Activated naive CD4-positive, alpha-beta T cell treated with anti-CD3 and anti-CD28 coated beads, Interleukin-2, amount 10 ng/mL, durations not matched to agents 7 days and 5 days (primary cell): ENCODE measurements at regions not wholly inside any gene's neighbourhood (a gene's known extent, or its start where the extent isn't known, plus 50 kb on each side); places are given as distances from the start of the nearest gene placed in this dataset.
A peak's percentile ranks its signal among the peaks of the same experiment; 100 is the strongest.

Source experiments
- CTCF ChIA-PET: fragments of 350-600 bp; sonication (Branson Sonifier 250); formaldehyde crosslinking; loops from one replicate; lab custom pipeline; 2021; ENCODE audit warnings: antibody characterized with exemption; lab: Charles Lee
- DNase-seq: peaks from one replicate; pipeline ENCODE4 v3.0.0-alpha.2; 2020
- H3K27ac Mint-ChIP-seq: one replicate; pipeline ENCODE4 v1.8.0; 2021; ENCODE audit warnings: mild to moderate bottlenecking, moderate library complexity, mixed read lengths
- H3K27me3 Mint-ChIP-seq: one replicate; pipeline ENCODE4 v1.8.0; 2021; ENCODE audit warnings: mild to moderate bottlenecking, mixed read lengths
- H3K36me3 Mint-ChIP-seq: one replicate; pipeline ENCODE4 v1.8.0; 2021; ENCODE audit warnings: mixed read lengths
- H3K4me1 Mint-ChIP-seq: one replicate; pipeline ENCODE4 v1.8.0; 2021; ENCODE audit warnings: mixed read lengths
- H3K4me3 Mint-ChIP-seq: one replicate; pipeline ENCODE4 v1.8.0; 2021; ENCODE audit warnings: mild to moderate bottlenecking, moderate library complexity, mixed read lengths
- H3K9me3 Mint-ChIP-seq: one replicate; pipeline ENCODE4 v1.8.0; 2021; ENCODE audit warnings: mixed read lengths

DNA sequence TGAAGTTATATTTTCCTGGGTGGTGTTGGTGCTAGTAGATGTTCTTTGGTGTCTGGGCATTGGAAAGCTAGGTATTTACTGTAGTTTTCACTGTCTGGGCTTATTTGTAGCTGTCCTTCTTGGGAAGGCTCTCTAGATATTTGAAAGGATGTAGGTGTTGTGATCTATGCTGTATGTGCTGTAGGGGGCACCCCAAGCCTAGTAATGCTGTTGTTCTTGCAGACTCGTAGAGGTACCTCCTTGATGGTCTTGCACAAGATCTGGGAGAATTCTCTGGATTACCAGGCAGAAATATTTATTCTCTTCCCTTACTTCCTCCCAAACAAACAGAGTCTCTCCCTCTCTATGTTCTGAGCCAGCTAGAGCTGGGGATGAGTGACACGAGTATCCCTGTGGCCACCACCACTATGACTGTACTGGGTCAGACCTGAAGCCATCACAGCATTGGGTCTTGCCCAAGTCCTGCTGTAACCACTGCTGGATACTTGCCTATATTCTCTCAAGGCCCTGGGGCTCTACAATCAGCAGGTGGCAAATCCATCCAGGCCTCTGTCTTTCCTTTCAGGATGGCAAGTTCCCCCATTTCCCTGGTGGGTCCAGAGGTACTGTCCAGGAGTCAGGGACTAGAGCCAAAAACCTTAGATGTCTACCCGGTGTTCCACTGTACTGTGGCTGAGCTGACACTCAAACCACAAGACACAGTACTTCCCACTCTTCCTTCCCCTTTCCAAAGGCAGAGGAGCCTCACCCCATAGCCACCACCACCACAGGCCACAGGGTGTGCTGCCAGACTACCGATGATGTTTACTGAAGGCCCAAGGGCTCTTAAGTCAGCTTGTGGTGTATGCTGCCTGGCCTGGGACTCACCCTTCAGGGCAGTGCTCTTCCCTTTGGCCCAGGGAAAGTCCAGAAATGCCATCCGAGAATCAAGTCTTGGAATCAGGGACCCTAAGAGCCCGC lies 195.2 kb upstream of the DPPA4 start:
- peaks cover 3% of the 10 kb centered on the region for H3K27me3 Mint-ChIP-seq
- no peaks in the 10 kb centered on the region for H3K4me1 Mint-ChIP-seq
- no peak overlapping the region for H3K27ac Mint-ChIP-seq
- peak; percentile 55 for DNase-seq
- no peaks in the 10 kb centered on the region for H3K36me3 Mint-ChIP-seq
- CTCF ChIA-PET: interaction anchor here (0.6 to 2.2 kb wide), 2 partner anchors 10 to 782 kb away, joined by 3 to 16 read pairs; no protein-coding TSS in a partner anchor
- H3K9me3 Mint-ChIP-seq: no peaks in the 10 kb centered on the region
- H3K4me3 Mint-ChIP-seq: no peak overlapping the region

- Mint-ChIP-seq H3K27me3 (no peaks in the 10 kb centered on the region), H3K9me3 (peaks cover 2% of the 10 kb centered on the region), H3K27ac (no peak overlapping the region), H3K4me3 (no peak overlapping the region), H3K4me1 (no peaks in the 10 kb centered on the region), H3K36me3 (no peaks in the 10 kb centered on the region)
- no peak for DNase-seq
- CTCF ChIA-PET: no interaction called here
These were observed 208.4 kb upstream of the DPPA4 start for GRCh38 chr3:109545746-109546145.

- no peak overlapping the region for H3K4me3 Mint-ChIP-seq
These were observed 211.0 kb upstream of the DPPA4 start for GRCh38 chr3:109548192-109548938.

DNA sequence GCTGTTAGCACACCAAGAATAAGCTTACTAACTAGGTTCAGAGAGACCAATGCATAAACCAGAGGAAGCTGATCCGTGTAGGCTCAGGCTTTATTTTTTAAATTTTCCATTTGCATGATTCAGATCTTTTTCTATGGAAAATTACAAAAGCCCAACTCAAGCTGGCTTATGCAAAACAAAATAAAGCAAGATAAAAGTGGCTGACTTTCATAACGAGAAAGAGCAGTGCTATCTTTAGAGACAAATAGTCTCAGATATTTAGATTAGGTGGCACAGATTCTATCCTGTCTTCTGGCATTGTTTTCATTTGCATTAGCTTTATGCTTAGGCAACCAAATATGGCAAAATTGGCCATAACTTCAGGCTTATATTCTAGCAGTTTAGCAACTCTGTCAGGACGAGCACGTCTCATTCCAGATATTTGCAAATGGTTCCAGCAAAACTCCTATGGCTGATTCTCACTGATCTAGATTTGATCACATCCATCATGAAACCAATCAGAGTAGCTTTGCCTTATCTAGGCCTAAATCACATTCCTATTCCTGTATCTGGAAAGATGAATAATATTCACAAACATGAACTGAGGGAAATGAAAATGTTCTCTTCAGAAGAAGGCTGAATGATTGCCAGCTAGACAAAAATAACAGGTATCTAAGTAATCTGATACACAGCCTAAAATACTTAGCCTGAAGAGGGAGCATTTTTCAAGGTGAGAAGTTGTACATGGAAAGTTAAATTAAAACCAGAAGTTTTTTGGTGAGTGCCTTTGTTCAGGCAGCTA lies 216.4 kb upstream of the DPPA4 start:
- no peak for DNase-seq
- no peak overlapping the region for H3K4me3 Mint-ChIP-seq
- CTCF ChIA-PET: no interaction called here
- no peaks in the 10 kb centered on the region for H3K4me1 Mint-ChIP-seq
- H3K27me3 Mint-ChIP-seq: no peaks in the 10 kb centered on the region
- H3K9me3 Mint-ChIP-seq: peaks cover 1% of the 10 kb centered on the region
- H3K36me3 Mint-ChIP-seq: no peaks in the 10 kb centered on the region
- H3K27ac Mint-ChIP-seq: no peak overlapping the region

More at GRCh38 chr3:109548192-109548938, 211.0 kb upstream of the DPPA4 start:
- Mint-ChIP-seq H3K36me3 (no peaks in the 10 kb centered on the region), H3K4me1 (no peaks in the 10 kb centered on the region), H3K27ac (no peak overlapping the region), H3K9me3 (no peaks in the 10 kb centered on the region), H3K27me3 (no peaks in the 10 kb centered on the region)
- no peak for DNase-seq
- CTCF ChIA-PET: no interaction called here

DNA sequence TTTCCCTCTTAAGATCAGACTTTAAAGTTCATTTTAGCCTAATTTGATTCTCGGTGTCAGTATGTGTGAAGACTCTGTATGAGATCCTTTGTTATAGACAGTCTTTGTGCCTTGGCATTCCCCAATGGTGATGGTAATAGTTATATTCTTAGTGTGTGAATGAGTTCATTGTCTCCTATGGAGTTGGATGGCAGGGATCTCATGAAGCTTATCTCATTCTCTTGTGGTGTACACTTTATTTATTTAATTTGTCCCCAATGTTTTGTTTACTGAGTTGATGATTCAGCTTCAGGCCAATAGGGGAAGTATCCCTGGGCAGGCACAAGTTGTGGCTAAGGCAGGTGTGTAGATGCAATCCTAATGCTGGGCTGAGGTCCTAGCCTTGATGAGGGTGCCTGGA lies 222.0 kb upstream of the DPPA4 start:
- Mint-ChIP-seq H3K9me3 (peaks cover 1% of the 10 kb centered on the region), H3K4me1 (peaks cover 3% of the 10 kb centered on the region), H3K36me3 (no peaks in the 10 kb centered on the region), H3K27me3 (no peaks in the 10 kb centered on the region), H3K4me3 (no peak overlapping the region), H3K27ac (no peak overlapping the region)
- CTCF ChIA-PET: no interaction called here
- DNase-seq: no peak

DNA sequence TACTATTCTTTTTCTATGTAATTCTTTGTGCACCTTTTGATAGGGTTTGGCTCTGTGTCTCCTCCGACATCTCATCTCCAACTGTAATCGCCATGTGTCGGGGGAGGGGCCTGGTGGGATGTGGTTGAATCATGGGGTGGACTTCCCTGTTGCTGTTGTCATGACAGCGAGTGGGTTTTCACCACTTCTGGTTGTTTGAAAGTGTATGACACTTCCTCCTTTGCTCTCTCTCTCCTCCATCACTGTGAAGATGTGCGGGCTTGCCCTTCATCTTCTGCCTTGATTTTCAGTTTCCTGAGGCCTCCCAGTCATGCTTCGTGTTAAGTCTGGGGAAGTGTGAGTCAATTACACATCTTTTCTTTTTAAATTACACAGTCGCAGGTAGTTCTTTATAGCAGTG lies 225.8 kb upstream of the DPPA4 start:
- H3K36me3 Mint-ChIP-seq: no peaks in the 10 kb centered on the region
- no peak overlapping the region for H3K27ac Mint-ChIP-seq
- H3K9me3 Mint-ChIP-seq: peaks cover under 1% of the 10 kb centered on the region
- H3K27me3 Mint-ChIP-seq: no peaks in the 10 kb centered on the region
- CTCF ChIA-PET: no interaction called here
- H3K4me1 Mint-ChIP-seq: peaks cover 3% of the 10 kb centered on the region
- peak; percentile 34 for DNase-seq
- H3K4me3 Mint-ChIP-seq: no peak overlapping the region

GRCh38 chr3:109569135-109569846 lies 231.9 kb upstream of the DPPA4 start:
- no peak for DNase-seq
- CTCF ChIA-PET: no interaction called here
- Mint-ChIP-seq H3K9me3 (no peaks in the 10 kb centered on the region), H3K27ac (no peak overlapping the region), H3K4me1 (no peaks in the 10 kb centered on the region), H3K4me3 (no peak overlapping the region), H3K36me3 (no peaks in the 10 kb centered on the region), H3K27me3 (no peaks in the 10 kb centered on the region)

DNA sequence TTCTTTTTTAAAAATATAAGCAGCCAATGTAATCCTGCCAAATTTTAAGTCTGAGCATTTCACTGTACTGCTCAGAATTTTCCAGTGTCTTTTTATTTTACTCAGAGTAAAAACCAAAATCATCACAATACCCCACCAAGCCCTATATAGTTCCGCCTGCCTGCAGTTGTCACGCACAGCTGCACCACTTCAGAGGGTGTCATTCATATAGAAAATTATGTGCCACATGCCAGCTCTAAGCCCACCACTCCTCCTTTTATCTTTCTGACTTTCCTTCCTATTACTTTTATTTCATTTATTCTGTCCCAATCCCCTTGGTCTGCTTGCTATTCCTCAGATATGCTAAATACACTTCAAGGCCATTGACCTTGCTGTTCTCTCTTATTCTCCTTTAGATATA lies 233.1 kb upstream of the DPPA4 start:
- H3K27me3 Mint-ChIP-seq: no peaks in the 10 kb centered on the region
- H3K4me3 Mint-ChIP-seq: no peak overlapping the region
- no peaks in the 10 kb centered on the region for H3K36me3 Mint-ChIP-seq
- CTCF ChIA-PET: no interaction called here
- H3K9me3 Mint-ChIP-seq: no peaks in the 10 kb centered on the region
- H3K27ac Mint-ChIP-seq: no peak overlapping the region
- H3K4me1 Mint-ChIP-seq: no peaks in the 10 kb centered on the region
- DNase-seq: no peak

- no peak for DNase-seq
- H3K27ac Mint-ChIP-seq: no peak overlapping the region
- H3K27me3 Mint-ChIP-seq: no peaks in the 10 kb centered on the region
- no peak overlapping the region for H3K4me3 Mint-ChIP-seq
- CTCF ChIA-PET: no interaction called here
- H3K9me3 Mint-ChIP-seq: no peaks in the 10 kb centered on the region
- H3K36me3 Mint-ChIP-seq: no peaks in the 10 kb centered on the region
- H3K4me1 Mint-ChIP-seq: no peaks in the 10 kb centered on the region
These were observed 235.0 kb upstream of the DPPA4 start for GRCh38 chr3:109572301-109572700.

DNA sequence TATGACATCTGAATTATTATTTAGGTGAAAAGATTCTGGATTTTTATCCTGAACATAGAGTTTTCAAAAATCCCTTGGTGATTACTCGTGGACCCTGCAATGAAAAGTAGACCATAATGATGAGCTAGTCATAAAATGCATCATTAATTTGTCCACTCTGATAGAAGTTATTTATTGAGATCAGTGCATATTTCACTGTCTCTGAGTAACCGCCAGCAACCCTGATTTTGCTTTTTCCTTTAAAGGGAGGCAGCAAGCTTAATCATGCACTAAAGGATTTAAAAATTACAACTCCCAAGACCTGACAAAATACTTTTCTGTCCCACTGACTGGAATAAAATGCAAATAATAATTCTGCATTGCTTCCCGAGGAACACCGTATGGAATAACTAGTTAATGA lies 259.6 kb upstream of the DPPA4 start:
- Mint-ChIP-seq H3K36me3 (no peaks in the 10 kb centered on the region), H3K27ac (no peak overlapping the region), H3K9me3 (peaks cover 2% of the 10 kb centered on the region), H3K27me3 (no peaks in the 10 kb centered on the region), H3K4me1 (no peaks in the 10 kb centered on the region), H3K4me3 (no peak overlapping the region)
- CTCF ChIA-PET: no interaction called here
- DNase-seq: no peak

DNA sequence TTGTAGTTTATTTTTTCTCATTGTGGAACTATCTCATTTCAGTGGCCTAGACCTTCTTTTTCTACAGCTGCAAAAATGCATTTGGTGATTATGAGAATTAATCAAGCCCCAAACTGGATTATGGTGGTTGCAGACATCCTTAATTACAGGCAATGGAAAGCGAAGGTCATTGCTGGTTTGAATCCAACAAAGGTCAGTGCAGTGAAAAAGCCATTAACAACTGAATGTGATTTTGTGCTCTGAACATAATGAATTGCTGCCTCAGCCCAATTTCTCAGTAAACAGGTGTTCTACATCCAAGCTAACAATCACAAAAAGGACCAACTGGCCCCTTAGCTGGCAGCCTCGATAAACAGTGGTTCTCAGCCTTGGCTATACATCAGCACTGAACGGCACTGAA lies 260.1 kb upstream of the DPPA4 start:
- no peaks in the 10 kb centered on the region for H3K4me1 Mint-ChIP-seq
- H3K27ac Mint-ChIP-seq: no peak overlapping the region
- no peaks in the 10 kb centered on the region for H3K36me3 Mint-ChIP-seq
- H3K27me3 Mint-ChIP-seq: no peaks in the 10 kb centered on the region
- peaks cover 2% of the 10 kb centered on the region for H3K9me3 Mint-ChIP-seq
- H3K4me3 Mint-ChIP-seq: no peak overlapping the region
- CTCF ChIA-PET: no interaction called here
- no peak for DNase-seq

DNA sequence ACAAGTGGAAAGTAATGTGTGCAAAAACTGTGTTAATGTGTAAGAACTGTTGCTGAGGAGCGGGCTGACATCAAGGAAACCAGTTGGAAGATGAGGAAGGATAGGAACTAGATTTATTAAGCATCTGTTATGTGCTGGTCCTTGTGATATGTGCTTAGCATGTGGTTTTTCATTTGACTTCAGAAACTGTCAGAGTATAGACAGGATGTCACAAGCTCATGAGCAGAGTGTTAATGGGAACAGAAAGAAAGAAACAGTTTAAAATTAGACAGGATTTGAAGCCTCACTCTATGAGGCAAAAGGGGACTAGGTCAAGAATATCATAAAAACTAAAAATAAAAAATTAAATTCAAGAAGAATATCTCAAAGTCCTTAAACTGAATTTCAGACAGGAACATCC lies 270.6 kb upstream of the DPPA4 start:
- no peak for DNase-seq
- Mint-ChIP-seq H3K36me3 (no peaks in the 10 kb centered on the region), H3K9me3 (no peaks in the 10 kb centered on the region), H3K4me1 (no peaks in the 10 kb centered on the region), H3K4me3 (no peak overlapping the region), H3K27ac (no peak overlapping the region), H3K27me3 (no peaks in the 10 kb centered on the region)
- CTCF ChIA-PET: interaction anchor here (0.6 to 0.7 kb wide), 2 partner anchors 10 to 36 kb away, joined by 3 to 4 read pairs; no protein-coding TSS in a partner anchor

DNA sequence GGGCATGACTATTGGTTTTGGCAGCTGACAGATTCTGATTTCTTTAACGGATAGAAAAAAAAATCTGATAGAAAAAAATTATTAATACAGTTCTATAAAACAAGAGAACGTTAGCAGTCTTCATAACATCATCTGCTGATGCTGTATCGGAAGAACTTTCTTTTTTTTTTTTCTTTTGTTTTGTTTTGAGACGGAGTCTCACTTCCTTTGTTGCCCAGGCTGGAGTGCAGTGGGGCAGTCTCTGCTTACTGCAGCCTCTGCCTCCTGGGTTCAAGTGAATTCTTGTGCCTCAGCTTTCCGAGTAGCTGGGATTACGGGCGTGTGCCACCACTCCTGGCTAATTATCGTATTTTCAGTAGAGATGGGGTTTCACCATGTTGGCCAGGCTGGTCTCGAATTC lies 271.2 kb upstream of the DPPA4 start:
- H3K27ac Mint-ChIP-seq: no peak overlapping the region
- CTCF ChIA-PET: interaction anchor here (0.6 to 0.7 kb wide), 2 partner anchors 9 to 35 kb away, joined by 3 to 4 read pairs; no protein-coding TSS in a partner anchor

More for the DNA sequence above, 271.2 kb upstream of the DPPA4 start:
- Mint-ChIP-seq H3K9me3 (no peaks in the 10 kb centered on the region), H3K4me1 (no peaks in the 10 kb centered on the region), H3K36me3 (no peaks in the 10 kb centered on the region), H3K27me3 (no peaks in the 10 kb centered on the region), H3K4me3 (no peak overlapping the region)
- DNase-seq: no peak
